Effector memory CD8-positive, alpha-beta T cell (primary cell): ENCODE measurements at regions not wholly inside any gene's neighbourhood (a gene's known extent, or its start where the extent isn't known, plus 50 kb on each side); places are given as distances from the start of the nearest gene placed in this dataset.
A peak's percentile ranks its signal among the peaks of the same experiment; 100 is the strongest.

Source experiments
- ATAC-seq: fragments of 150-1000 bp; cut with Tn5 transposase; replicated peaks from 2 replicates; pipeline ENCODE4 v1.10.0; 2021; ENCODE audit warnings: mild to moderate bottlenecking, moderate library complexity
- DNase-seq, 3 experiments: peaks; one replicate each; pipeline ENCODE4 v3.0.0; 2021
- H3K27ac Mint-ChIP-seq, 2 donors: one replicate each; pipeline ENCODE4 v1.8.0; 2022; ENCODE audit warnings: mild to moderate bottlenecking in 2 of 2, mixed read lengths in 2 of 2, moderate library complexity in 2 of 2
- H3K27me3 Mint-ChIP-seq, 2 donors: one replicate each; pipeline ENCODE4 v1.8.0; 2022; ENCODE audit warnings: mixed read lengths in 2 of 2
- H3K36me3 Mint-ChIP-seq: one replicate; pipeline ENCODE4 v1.8.0; 2022; ENCODE audit warnings: mild to moderate bottlenecking, moderate library complexity, mixed read lengths; ENCODE audit not compliant: insufficient read depth
- H3K4me1 Mint-ChIP-seq, 2 donors: one replicate each; pipeline ENCODE4 v1.8.0; 2022; ENCODE audit warnings: low read depth in 2 of 2, mixed read lengths in 2 of 2
- H3K4me3 Mint-ChIP-seq, 2 donors: one replicate each; pipeline ENCODE4 v1.8.0; 2022; ENCODE audit warnings: mild to moderate bottlenecking in 2 of 2, mixed read lengths in 2 of 2, moderate library complexity in 2 of 2
- H3K9me3 Mint-ChIP-seq, 2 donors: one replicate each; pipeline ENCODE4 v1.8.0; 2022; ENCODE audit warnings: mixed read lengths in 2 of 2

DNA sequence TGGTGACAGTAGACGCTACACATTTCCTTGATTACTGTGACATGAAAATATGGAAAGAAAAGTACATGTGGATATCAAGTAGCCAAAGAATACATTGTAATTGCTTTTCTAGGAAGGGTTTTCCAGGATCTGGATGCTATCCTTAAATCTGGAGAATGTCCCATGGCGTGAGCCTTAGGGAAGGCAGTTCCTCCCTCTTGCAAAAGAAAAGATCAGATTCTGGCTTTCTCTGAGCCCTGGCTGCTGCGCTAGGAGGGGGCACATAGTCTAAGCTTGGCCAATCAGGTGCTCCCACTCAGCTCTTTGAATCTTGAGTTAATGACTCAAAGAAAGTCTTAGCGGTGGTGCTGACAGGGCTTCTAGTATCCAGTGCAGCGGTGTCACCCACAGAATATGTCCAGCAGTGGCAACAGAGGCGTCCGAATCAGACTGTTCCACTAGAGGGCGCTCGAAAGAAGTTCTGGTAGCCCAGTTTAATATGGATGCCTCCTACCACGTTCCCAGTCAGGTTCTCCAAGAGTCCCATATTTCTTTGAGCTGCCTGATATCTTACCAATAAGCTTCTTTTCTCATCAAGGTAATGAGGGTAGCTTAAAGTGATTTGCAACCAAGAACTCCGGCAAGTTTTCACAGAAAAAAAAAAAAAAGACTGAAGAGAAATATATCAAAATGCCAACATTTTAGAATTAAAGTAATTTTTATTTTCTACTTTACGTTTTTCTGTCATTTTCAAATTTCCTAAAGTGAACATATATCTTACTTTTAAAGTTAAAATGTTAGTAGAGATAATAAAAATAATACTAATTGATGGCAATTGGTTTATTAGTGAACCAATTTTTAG is 213.4 kb upstream of the S100G start:
- DNase-seq (peak; percentile 35 to 44 (median 43)), ATAC-seq (peak; percentile 57)
- no peak overlapping the region for H3K27ac Mint-ChIP-seq
- no peaks in the 10 kb centered on the region for H3K27me3 Mint-ChIP-seq
- H3K36me3 Mint-ChIP-seq, result no peaks in the 10 kb centered on the region
- no peak overlapping the region for H3K4me3 Mint-ChIP-seq
- peaks cover 0 to 8% of the 10 kb centered on the region in 2 donors for H3K4me1 Mint-ChIP-seq
- H3K9me3 Mint-ChIP-seq, result no peaks in the 10 kb centered on the region

DNA sequence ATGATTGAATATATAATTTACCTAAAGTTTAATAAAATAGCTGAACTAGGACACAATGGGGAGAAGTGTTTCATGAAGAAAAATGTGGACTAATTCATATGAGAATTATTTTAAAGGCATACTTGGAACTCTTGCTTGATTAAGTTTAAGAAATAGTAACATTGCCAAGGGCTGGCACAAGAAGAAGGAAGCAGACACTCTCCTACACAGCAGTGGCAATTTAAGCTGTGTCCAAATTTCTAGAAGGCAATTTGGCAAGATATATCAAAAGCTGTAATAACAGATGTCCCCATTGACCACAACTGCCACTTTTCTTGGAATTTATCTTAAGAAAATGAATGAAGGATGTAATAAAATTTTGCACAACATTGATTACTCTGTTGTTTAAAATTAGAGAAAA is 209.5 kb upstream of the S100G start:
- H3K27ac Mint-ChIP-seq, result no peak overlapping the region
- DNase-seq (no peak), ATAC-seq (no peak)
- H3K4me3 Mint-ChIP-seq, result no peak overlapping the region
- no peaks in the 10 kb centered on the region for H3K36me3 Mint-ChIP-seq
- peaks cover 0 to 2% of the 10 kb centered on the region in 2 donors for H3K4me1 Mint-ChIP-seq
- no peaks in the 10 kb centered on the region for H3K9me3 Mint-ChIP-seq
- H3K27me3 Mint-ChIP-seq, result peaks cover 0 to 4% of the 10 kb centered on the region in 2 donors

DNA sequence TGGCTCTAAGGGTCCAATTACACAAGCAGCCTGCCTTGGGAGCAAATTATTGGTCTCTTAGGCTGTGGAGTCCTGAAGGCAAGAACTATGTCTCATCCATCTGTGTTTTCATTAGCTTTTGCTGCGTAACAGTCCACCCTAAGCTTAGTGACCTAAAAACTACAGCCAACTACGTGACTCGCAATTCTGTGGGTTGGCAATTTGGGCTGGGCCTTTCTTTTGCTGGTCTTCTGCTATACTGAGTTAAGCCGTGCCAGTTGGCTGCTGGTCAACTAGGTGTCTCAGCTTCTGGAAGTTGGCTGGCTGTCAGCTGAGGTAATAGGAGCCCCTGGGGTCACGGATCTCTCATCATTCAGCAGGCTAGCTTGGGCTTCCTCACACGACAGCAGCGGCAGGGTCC is 205.6 kb upstream of the S100G start:
- ATAC-seq, result no peak
- H3K4me1 Mint-ChIP-seq, result no peaks in the 10 kb centered on the region
- DNase-seq, result no peak
- no peak overlapping the region for H3K4me3 Mint-ChIP-seq
- H3K27me3 Mint-ChIP-seq, result peaks cover 0 to 4% of the 10 kb centered on the region in 2 donors
- no peaks in the 10 kb centered on the region for H3K36me3 Mint-ChIP-seq
- H3K9me3 Mint-ChIP-seq, result no peaks in the 10 kb centered on the region
- no peak overlapping the region for H3K27ac Mint-ChIP-seq

GRCh38 chrX:16445166-16445752 is 204.7 kb upstream of the S100G start:
- H3K4me3 Mint-ChIP-seq, result no peak overlapping the region
- no peaks in the 10 kb centered on the region for H3K4me1 Mint-ChIP-seq
- ATAC-seq (peak; percentile 53), DNase-seq (peak; percentile 13 to 20 (median 15))
- H3K36me3 Mint-ChIP-seq, result no peaks in the 10 kb centered on the region
- peaks cover 0 to 4% of the 10 kb centered on the region in 2 donors for H3K27me3 Mint-ChIP-seq
- H3K9me3 Mint-ChIP-seq, result no peaks in the 10 kb centered on the region
- H3K27ac Mint-ChIP-seq, result peak overlapping the region in 1 of 2 donors; percentile 33

DNA sequence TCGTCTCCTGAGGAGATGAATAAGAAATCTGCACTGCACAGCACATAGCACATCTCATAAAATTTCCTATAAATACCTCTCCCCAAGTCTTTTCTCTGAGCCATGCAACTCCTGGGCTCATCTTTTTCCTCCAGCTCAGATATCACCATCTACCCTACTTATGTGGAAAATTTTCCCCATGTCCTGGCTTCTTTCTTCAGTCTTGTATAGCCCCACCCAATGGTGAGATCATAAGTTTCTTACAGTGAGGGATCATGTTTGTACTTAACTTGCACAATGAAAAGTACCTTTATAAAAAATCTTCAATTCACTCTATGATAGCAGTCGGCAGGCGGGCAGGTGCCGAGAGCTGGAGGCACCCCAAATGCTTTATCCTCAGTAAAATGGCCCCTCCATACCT is 198.6 kb upstream of the S100G start:
- Mint-ChIP-seq H3K4me3 (no peak overlapping the region), H3K36me3 (no peaks in the 10 kb centered on the region), H3K27ac (no peak overlapping the region), H3K9me3 (no peaks in the 10 kb centered on the region), H3K27me3 (peaks cover 0 to 10% of the 10 kb centered on the region in 2 donors), H3K4me1 (no peaks in the 10 kb centered on the region)
- ATAC-seq (no peak), DNase-seq (no peak)

GRCh38 chrX:16454926-16455325 is 195.0 kb upstream of the S100G start:
- ATAC-seq (no peak), DNase-seq (no peak)
- Mint-ChIP-seq H3K27ac (no peak overlapping the region), H3K4me3 (no peak overlapping the region), H3K4me1 (no peaks in the 10 kb centered on the region), H3K9me3 (no peaks in the 10 kb centered on the region), H3K36me3 (no peaks in the 10 kb centered on the region), H3K27me3 (peaks cover 7 to 10% of the 10 kb centered on the region in 2 donors)

DNA sequence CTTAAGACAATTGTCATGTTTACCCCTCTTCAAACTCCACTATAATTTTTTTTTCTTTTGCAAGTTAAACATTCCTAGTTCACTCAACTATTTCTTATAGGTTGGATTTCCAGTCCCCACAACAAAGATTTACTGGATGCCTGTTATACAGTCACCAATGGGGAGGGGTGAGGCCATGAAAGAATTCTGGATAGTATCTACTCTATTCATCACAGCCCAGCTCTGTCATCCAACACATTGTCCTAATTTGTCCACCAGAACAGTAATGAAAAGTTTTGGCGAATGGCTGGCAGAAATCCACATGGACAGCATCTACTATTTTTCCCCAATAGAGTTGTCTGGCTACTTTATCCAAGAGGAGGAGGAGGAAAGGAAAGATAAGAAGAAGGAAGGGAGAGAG is 192.7 kb upstream of the S100G start:
- Mint-ChIP-seq H3K4me1 (no peaks in the 10 kb centered on the region), H3K36me3 (no peaks in the 10 kb centered on the region), H3K27me3 (peaks cover 7 to 10% of the 10 kb centered on the region in 2 donors), H3K4me3 (no peak overlapping the region), H3K27ac (no peak overlapping the region), H3K9me3 (no peaks in the 10 kb centered on the region)
- no peak for ATAC-seq
- no peak for DNase-seq

DNA sequence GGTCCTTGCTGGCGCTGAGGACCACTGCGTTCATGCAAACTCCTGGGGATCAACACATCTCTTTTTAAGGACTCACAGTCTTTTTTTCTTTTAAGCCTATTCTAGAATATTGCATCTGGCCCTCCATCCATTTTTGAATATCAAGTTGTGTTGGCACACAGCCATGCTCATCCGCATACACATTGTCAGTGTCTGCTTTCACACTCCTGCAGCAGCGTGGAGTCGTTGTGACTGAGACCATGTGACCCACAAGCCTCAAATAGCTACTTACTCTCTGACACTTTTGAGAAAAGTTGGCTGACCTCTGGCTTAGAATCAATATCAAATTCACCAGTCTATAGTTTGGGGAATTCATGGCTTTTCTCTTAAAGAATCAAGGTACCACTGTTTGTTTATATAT is 191.8 kb upstream of the S100G start:
- Mint-ChIP-seq H3K36me3 (no peaks in the 10 kb centered on the region), H3K4me3 (no peak overlapping the region), H3K27ac (no peak overlapping the region), H3K4me1 (no peaks in the 10 kb centered on the region), H3K27me3 (peaks cover 7 to 10% of the 10 kb centered on the region in 2 donors), H3K9me3 (no peaks in the 10 kb centered on the region)
- ATAC-seq (no peak), DNase-seq (no peak)

DNA sequence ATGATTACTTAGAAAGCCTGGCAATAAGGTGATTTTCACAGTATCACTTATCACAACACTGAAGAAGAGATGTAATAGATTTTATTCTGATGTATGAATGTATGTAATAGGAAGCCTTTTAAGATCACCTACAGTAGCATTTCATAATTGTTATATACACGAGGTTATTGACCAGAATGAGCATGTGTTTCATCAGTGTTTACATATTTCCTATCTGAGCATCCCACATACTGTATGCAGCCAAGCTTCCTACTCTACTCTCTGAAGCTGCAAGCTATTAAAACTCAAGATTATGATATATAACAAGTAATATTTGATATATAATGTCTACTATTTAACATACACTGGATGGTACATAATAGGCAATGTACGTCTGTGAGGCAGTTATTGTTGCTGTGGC is 190.9 kb upstream of the S100G start:
- Mint-ChIP-seq H3K27ac (no peak overlapping the region), H3K27me3 (peaks cover 6 to 7% of the 10 kb centered on the region in 2 donors), H3K4me3 (no peak overlapping the region), H3K4me1 (no peaks in the 10 kb centered on the region), H3K36me3 (no peaks in the 10 kb centered on the region), H3K9me3 (no peaks in the 10 kb centered on the region)
- no peak for ATAC-seq
- DNase-seq, result no peak

DNA sequence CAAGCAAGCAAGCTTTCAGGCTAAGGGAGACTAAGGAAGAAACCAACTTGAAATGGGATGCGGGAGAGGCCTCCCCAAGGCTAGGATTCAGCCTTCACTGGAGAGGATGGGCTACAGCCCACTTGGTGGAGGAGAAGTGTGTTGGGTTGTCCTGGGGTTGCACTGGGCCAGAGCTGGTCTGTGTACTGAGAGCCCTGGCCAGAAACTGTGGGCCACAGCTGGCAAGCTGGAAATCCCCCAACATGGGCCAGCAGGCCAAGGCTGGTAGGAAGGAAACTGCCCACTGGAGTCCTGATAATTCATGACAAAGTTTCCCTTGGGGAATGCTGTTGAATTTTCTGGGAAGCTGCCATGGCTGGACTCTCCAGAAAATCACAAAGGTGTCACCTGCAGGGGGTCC is 188.0 kb upstream of the S100G start:
- no peaks in the 10 kb centered on the region for H3K4me1 Mint-ChIP-seq
- H3K27me3 Mint-ChIP-seq, result peaks cover 6 to 7% of the 10 kb centered on the region in 2 donors
- ATAC-seq (no peak), DNase-seq (no peak)
- H3K36me3 Mint-ChIP-seq, result no peaks in the 10 kb centered on the region
- H3K4me3 Mint-ChIP-seq, result no peak overlapping the region
- no peak overlapping the region for H3K27ac Mint-ChIP-seq
- H3K9me3 Mint-ChIP-seq, result no peaks in the 10 kb centered on the region

GRCh38 chrX:16462912-16463311 is 187.0 kb upstream of the S100G start:
- H3K27ac Mint-ChIP-seq, result no peak overlapping the region
- no peaks in the 10 kb centered on the region for H3K9me3 Mint-ChIP-seq
- ATAC-seq (no peak), DNase-seq (no peak)
- no peaks in the 10 kb centered on the region for H3K36me3 Mint-ChIP-seq
- H3K4me1 Mint-ChIP-seq, result no peaks in the 10 kb centered on the region
- H3K4me3 Mint-ChIP-seq, result no peak overlapping the region
- H3K27me3 Mint-ChIP-seq, result peaks cover 6 to 7% of the 10 kb centered on the region in 2 donors

DNA sequence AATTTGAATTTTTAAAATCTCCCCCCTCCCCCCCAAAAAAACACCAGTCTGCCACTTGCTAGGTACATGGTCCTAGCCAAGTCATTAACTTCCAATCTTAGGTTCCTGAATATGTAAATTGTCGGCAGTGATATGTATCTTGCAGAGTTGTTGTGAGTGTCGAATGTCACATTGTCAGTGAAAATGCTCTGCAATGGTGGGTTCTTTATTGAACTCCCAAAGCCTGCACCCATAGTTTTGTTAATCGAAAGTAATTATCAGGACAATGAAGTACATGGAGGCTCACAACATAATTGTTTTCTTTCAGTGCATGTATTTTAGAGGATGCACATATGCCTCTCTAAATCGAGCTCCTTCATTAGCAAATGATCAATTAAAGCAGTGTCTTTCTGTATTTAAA is 185.6 kb upstream of the S100G start:
- no peak overlapping the region for H3K4me3 Mint-ChIP-seq
- ATAC-seq (no peak), DNase-seq (no peak)
- H3K4me1 Mint-ChIP-seq, result no peaks in the 10 kb centered on the region
- no peaks in the 10 kb centered on the region for H3K9me3 Mint-ChIP-seq
- H3K36me3 Mint-ChIP-seq, result no peaks in the 10 kb centered on the region
- peaks cover 0 to 6% of the 10 kb centered on the region in 2 donors for H3K27me3 Mint-ChIP-seq
- H3K27ac Mint-ChIP-seq, result no peak overlapping the region

GRCh38 chrX:16465081-16465876 is 184.7 kb upstream of the S100G start:
- H3K36me3 Mint-ChIP-seq, result no peaks in the 10 kb centered on the region
- peaks cover 0 to 6% of the 10 kb centered on the region in 2 donors for H3K27me3 Mint-ChIP-seq
- no peaks in the 10 kb centered on the region for H3K9me3 Mint-ChIP-seq
- ATAC-seq (no peak), DNase-seq (no peak)
- no peaks in the 10 kb centered on the region for H3K4me1 Mint-ChIP-seq
- no peak overlapping the region for H3K4me3 Mint-ChIP-seq
- H3K27ac Mint-ChIP-seq, result no peak overlapping the region
